ENCODE measurements at regions not wholly inside any gene's neighbourhood (a gene's known extent, or its start where the extent isn't known, plus 50 kb on each side); places are given as distances from the start of the nearest gene placed in this dataset.

DNA sequence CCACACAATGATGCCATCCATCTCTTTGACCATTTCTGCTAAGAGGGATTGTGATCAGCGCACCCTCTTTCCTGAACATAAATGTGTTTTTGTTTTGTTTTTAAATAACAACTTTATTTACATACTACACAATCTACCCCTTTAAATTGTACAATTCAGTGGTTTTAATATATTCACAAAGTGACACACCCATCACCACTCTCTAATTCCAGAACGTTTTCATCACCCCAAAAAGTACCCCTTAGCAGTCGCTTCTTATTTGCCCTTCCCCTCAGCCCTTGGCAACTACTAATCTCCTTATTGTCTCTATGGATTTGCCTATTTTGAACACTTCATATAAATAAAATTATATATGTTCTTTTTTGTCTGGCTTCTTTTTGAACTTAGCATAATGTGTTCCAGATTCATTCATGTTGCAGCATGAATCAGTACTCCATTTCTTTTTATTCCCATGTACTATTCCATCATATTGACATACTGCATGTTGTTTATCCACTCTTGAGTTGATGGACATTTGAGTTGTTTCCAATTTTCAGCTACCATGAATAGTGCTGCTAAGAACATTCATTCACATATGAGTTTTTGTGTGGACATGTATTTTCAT, 150.9 kb upstream of the NABP1 start:
- H3K4me3 ChIP-seq (ENCODE audit: low read depth, low read length), result no peak overlapping the region
- no CpG with 5 or more reads among the region's 3 CpGs for WGBS (ENCODE audit: insufficient coverage)
- H3K9me3 ChIP-seq (ENCODE audit: control insufficient read depth, insufficient read depth, low read length), result no peaks in the 10 kb centered on the region
- DNase-seq (ENCODE audit: low read depth in 4 of 6, low spot score in 6 of 6), result no peak
- no peaks in the 10 kb centered on the region for H3K27me3 ChIP-seq (ENCODE audit: control insufficient read depth, insufficient read depth, low read length)
- H3K4me1 ChIP-seq (ENCODE audit: control insufficient read depth, insufficient read depth, low read length), result no peaks in the 10 kb centered on the region
- H3K36me3 ChIP-seq (ENCODE audit: control insufficient read depth, insufficient read depth, low read length), result no peaks in the 10 kb centered on the region
- no peak overlapping the region for H3K27ac ChIP-seq (ENCODE audit: low read depth, low read length)

- Histone ChIP-seq H3K4me1 (ENCODE audit: control insufficient read depth, insufficient read depth, low read length) (no peaks in the 10 kb centered on the region), H3K27me3 (ENCODE audit: control insufficient read depth, insufficient read depth, low read length) (no peaks in the 10 kb centered on the region), H3K36me3 (ENCODE audit: control insufficient read depth, insufficient read depth, low read length) (no peaks in the 10 kb centered on the region), H3K9me3 (ENCODE audit: control insufficient read depth, insufficient read depth, low read length) (no peaks in the 10 kb centered on the region), H3K27ac (ENCODE audit: low read depth, low read length) (no peak overlapping the region), H3K4me3 (ENCODE audit: low read depth, low read length) (no peak overlapping the region)
- no CpG with 5 or more reads among the region's 1 CpG for WGBS (ENCODE audit: insufficient coverage)
- DNase-seq (ENCODE audit: low read depth in 4 of 6, low spot score in 6 of 6), result no peak
Measured at GRCh38 chr2:191530618-191531017, 147.3 kb upstream of the NABP1 start.

GRCh38 chr2:191533693-191534180, 144.2 kb upstream of the NABP1 start:
- WGBS (ENCODE audit: insufficient coverage), result no CpG with 5 or more reads among the region's 1 CpG
- Histone ChIP-seq H3K9me3 (ENCODE audit: control insufficient read depth, insufficient read depth, low read length) (no peaks in the 10 kb centered on the region), H3K27me3 (ENCODE audit: control insufficient read depth, insufficient read depth, low read length) (no peaks in the 10 kb centered on the region), H3K4me3 (ENCODE audit: low read depth, low read length) (no peak overlapping the region), H3K36me3 (ENCODE audit: control insufficient read depth, insufficient read depth, low read length) (no peaks in the 10 kb centered on the region), H3K27ac (ENCODE audit: low read depth, low read length) (no peak overlapping the region), H3K4me1 (ENCODE audit: control insufficient read depth, insufficient read depth, low read length) (no peaks in the 10 kb centered on the region)
- no peak for DNase-seq (ENCODE audit: low read depth in 4 of 6, low spot score in 6 of 6)

GRCh38 chr2:191537921-191538320, 140.0 kb upstream of the NABP1 start:
- H3K4me3 ChIP-seq (ENCODE audit: low read depth, low read length), result no peak overlapping the region
- no peak for DNase-seq (ENCODE audit: low read depth in 4 of 6, low spot score in 6 of 6)
- H3K9me3 ChIP-seq (ENCODE audit: control insufficient read depth, insufficient read depth, low read length), result no peaks in the 10 kb centered on the region
- H3K36me3 ChIP-seq (ENCODE audit: control insufficient read depth, insufficient read depth, low read length), result no peaks in the 10 kb centered on the region
- no peak overlapping the region for H3K27ac ChIP-seq (ENCODE audit: low read depth, low read length)
- no peaks in the 10 kb centered on the region for H3K27me3 ChIP-seq (ENCODE audit: control insufficient read depth, insufficient read depth, low read length)
- WGBS (ENCODE audit: insufficient coverage), result 82% methylated on average over 2 of the region's 4 CpGs
- peaks cover 3% of the 10 kb centered on the region for H3K4me1 ChIP-seq (ENCODE audit: control insufficient read depth, insufficient read depth, low read length)

DNA sequence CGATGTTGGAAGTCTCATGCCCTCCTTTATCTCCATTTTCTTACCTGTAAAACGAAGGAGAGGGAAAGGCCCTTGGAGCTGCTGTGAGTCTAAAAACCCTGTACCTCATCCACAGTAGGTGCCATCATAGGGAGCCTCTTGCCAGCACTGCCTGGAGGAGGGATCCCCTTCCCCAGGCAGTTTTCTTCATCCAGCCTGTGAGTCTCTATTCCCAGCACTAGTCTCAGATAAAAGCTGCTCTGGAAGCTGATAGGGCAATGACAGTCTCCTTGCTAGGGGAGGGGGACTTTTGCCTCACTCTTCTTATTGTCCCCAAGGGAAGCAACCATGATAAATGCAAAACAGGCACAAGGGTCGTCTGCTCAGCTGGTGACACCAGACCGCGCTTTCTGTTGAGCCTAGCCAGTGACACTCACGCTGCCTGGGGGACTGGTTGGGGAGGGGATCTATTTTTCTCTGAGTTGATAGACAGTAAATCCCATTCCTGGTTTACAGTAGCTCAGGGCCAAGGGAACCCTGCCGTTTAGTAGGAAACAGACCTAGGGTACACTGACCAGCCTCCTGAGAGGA, 139.5 kb upstream of the NABP1 start:
- 15% methylated on average over 2 of the region's 7 CpGs for WGBS (ENCODE audit: insufficient coverage)
- H3K36me3 ChIP-seq (ENCODE audit: control insufficient read depth, insufficient read depth, low read length), result no peaks in the 10 kb centered on the region
- H3K27me3 ChIP-seq (ENCODE audit: control insufficient read depth, insufficient read depth, low read length), result no peaks in the 10 kb centered on the region
- peaks cover 3% of the 10 kb centered on the region for H3K4me1 ChIP-seq (ENCODE audit: control insufficient read depth, insufficient read depth, low read length)
- H3K9me3 ChIP-seq (ENCODE audit: control insufficient read depth, insufficient read depth, low read length), result no peaks in the 10 kb centered on the region
- no peak overlapping the region for H3K4me3 ChIP-seq (ENCODE audit: low read depth, low read length)
- H3K27ac ChIP-seq (ENCODE audit: low read depth, low read length), result no peak overlapping the region
- peak in 1 of 6 donors; percentile 63 for DNase-seq (ENCODE audit: low read depth in 4 of 6, low spot score in 6 of 6)

DNA sequence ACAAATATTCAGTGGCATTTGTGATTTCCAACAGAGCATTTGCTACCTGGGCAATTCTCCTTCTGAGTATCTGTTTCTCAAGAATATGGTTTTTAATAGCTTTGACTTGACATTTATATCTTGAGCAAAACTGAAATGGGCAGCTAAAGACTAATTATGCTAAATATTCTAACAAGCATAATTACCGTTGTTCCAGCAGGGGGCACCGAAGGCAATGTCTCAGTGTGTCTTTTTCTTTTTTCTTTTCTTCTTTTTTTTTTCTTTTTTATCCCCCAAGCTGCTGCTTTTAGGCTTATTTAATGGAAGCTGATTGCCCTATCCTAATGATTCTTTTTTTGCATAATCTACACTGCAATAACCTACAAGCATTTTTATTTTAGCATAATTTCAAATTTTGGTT, 138.9 kb upstream of the NABP1 start:
- Histone ChIP-seq H3K27me3 (ENCODE audit: control insufficient read depth, insufficient read depth, low read length) (no peaks in the 10 kb centered on the region), H3K27ac (ENCODE audit: low read depth, low read length) (no peak overlapping the region)
- peak in 2 of 6 donors; percentile 64 to 93 for DNase-seq (ENCODE audit: low read depth in 4 of 6, low spot score in 6 of 6)

DNA sequence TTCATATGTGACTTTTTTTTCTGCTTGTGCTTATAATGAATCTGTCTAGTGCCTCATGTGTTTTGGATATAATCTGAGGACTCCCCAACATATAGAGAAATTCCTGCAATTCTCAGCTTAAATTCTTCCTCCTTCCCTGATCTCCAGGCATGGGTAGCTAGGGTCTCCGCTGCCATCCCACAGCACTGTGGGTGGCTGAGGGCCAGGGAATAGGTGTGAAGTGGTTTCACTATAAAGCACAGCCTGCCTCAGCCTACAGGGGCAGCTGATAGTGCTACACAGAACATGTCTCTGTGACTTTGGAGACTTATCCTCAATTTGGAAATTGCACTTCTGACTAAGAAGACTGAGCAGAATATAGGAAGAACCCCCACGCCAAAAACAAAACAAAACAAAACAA, 137.3 kb upstream of the NABP1 start:
- WGBS (ENCODE audit: insufficient coverage), result no CpG with 5 or more reads among the region's 2 CpGs
- DNase-seq (ENCODE audit: low read depth in 4 of 6, low spot score in 6 of 6), result no peak
- no peak overlapping the region for H3K4me3 ChIP-seq (ENCODE audit: low read depth, low read length)

More for the DNA sequence above, 138.9 kb upstream of the NABP1 start:
- Histone ChIP-seq H3K36me3 (ENCODE audit: control insufficient read depth, insufficient read depth, low read length) (no peaks in the 10 kb centered on the region), H3K4me1 (ENCODE audit: control insufficient read depth, insufficient read depth, low read length) (peaks cover 3% of the 10 kb centered on the region), H3K9me3 (ENCODE audit: control insufficient read depth, insufficient read depth, low read length) (no peaks in the 10 kb centered on the region), H3K4me3 (ENCODE audit: low read depth, low read length) (no peak overlapping the region)
- WGBS (ENCODE audit: insufficient coverage), result no CpG with 5 or more reads among the region's 2 CpGs

DNA sequence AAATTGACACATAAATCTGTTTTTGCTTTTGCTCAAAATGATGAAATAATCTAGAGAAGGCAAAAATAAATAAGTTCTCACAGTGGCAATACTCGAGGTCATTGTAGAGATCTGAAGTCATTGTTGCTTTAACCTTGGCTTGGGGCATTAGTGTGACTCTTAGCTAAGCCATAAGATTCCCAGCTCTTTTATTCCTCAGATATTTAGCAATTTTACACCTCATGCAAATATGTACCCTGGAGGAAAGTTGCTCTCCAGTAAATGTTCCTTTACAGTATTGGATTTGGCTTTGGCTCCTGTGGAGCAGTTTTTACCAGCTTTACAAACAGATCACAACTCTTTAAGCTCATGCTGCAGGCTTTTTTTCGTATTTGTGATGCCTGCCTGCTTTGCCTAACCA, 134.2 kb upstream of the NABP1 start:
- no peaks in the 10 kb centered on the region for H3K36me3 ChIP-seq (ENCODE audit: control insufficient read depth, insufficient read depth, low read length)
- no peaks in the 10 kb centered on the region for H3K9me3 ChIP-seq (ENCODE audit: control insufficient read depth, insufficient read depth, low read length)
- no peak for DNase-seq (ENCODE audit: low read depth in 4 of 6, low spot score in 6 of 6)
- H3K4me1 ChIP-seq (ENCODE audit: control insufficient read depth, insufficient read depth, low read length), result peaks cover 3% of the 10 kb centered on the region
- WGBS (ENCODE audit: insufficient coverage), result 45% methylated on average over 1 of the region's 2 CpGs
- H3K27ac ChIP-seq (ENCODE audit: low read depth, low read length), result no peak overlapping the region
- no peak overlapping the region for H3K4me3 ChIP-seq (ENCODE audit: low read depth, low read length)
- no peaks in the 10 kb centered on the region for H3K27me3 ChIP-seq (ENCODE audit: control insufficient read depth, insufficient read depth, low read length)

More for the DNA sequence above, 137.3 kb upstream of the NABP1 start:
- Histone ChIP-seq H3K9me3 (ENCODE audit: control insufficient read depth, insufficient read depth, low read length) (no peaks in the 10 kb centered on the region), H3K27ac (ENCODE audit: low read depth, low read length) (no peak overlapping the region), H3K27me3 (ENCODE audit: control insufficient read depth, insufficient read depth, low read length) (no peaks in the 10 kb centered on the region), H3K4me1 (ENCODE audit: control insufficient read depth, insufficient read depth, low read length) (peaks cover 3% of the 10 kb centered on the region), H3K36me3 (ENCODE audit: control insufficient read depth, insufficient read depth, low read length) (no peaks in the 10 kb centered on the region)

DNA sequence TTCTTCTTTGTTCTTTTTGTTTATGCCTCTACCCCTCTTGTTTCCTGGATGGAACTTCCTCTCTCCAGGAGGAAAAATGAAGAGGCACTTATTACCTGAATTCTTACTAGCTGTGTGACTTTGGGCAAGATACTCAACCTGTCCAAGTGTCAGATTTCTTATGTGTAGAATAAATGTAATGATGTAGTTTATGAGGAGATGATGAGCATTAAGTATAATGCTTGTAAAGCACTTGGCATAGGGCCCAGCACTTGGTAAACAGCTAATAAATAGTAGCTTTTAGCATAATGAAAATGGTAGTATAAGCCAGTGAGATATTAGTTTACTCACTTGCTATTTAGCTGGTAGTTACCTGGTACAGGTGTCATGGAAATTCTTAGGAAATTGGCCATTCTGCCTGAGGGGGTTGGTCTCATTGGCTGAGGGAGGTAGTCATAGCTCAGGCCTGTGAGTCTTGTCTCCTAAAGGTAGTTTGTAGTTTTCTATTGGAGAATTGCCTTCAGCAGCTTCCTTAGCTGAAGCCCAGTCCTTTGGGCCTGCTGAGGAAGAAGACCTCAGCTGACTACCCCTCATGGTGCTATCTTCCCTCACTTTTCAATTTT, 133.4 kb upstream of the NABP1 start:
- no peak for DNase-seq (ENCODE audit: low read depth in 4 of 6, low spot score in 6 of 6)
- Histone ChIP-seq H3K27me3 (ENCODE audit: control insufficient read depth, insufficient read depth, low read length) (no peaks in the 10 kb centered on the region), H3K4me1 (ENCODE audit: control insufficient read depth, insufficient read depth, low read length) (peaks cover 3% of the 10 kb centered on the region), H3K4me3 (ENCODE audit: low read depth, low read length) (no peak overlapping the region), H3K9me3 (ENCODE audit: control insufficient read depth, insufficient read depth, low read length) (no peaks in the 10 kb centered on the region), H3K27ac (ENCODE audit: low read depth, low read length) (no peak overlapping the region), H3K36me3 (ENCODE audit: control insufficient read depth, insufficient read depth, low read length) (no peaks in the 10 kb centered on the region)

DNA sequence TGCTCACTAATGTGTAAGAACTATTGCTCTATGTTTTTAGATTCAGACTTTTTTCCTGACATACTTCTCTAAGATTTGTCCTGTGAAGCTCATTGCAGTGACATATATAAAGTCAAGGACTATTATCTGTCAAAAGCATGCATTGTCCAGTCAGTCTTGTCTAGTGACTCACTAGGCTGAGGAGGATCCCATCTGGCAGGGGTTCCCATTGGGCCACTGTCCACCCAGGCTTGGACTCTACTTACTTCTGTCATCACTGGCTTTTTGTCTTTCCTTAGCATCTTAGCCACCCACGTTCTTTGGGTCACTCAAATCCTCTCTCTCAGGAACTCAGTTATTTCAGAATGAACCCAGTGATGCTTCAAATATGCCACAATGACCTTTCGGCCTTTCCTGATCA, 132.6 kb upstream of the NABP1 start:
- no peak overlapping the region for H3K27ac ChIP-seq (ENCODE audit: low read depth, low read length)
- DNase-seq (ENCODE audit: low read depth in 4 of 6, low spot score in 6 of 6), result no peak
- H3K36me3 ChIP-seq (ENCODE audit: control insufficient read depth, insufficient read depth, low read length), result no peaks in the 10 kb centered on the region
- H3K9me3 ChIP-seq (ENCODE audit: control insufficient read depth, insufficient read depth, low read length), result no peaks in the 10 kb centered on the region
- no peaks in the 10 kb centered on the region for H3K27me3 ChIP-seq (ENCODE audit: control insufficient read depth, insufficient read depth, low read length)
- peaks cover 2% of the 10 kb centered on the region for H3K4me1 ChIP-seq (ENCODE audit: control insufficient read depth, insufficient read depth, low read length)
- WGBS (ENCODE audit: insufficient coverage), result 82% methylated on average over 2 of the region's 2 CpGs
- no peak overlapping the region for H3K4me3 ChIP-seq (ENCODE audit: low read depth, low read length)
